ENCODE measurements at regions not wholly inside any gene's neighbourhood (a gene's known extent, or its start where the extent isn't known, plus 50 kb on each side); places are given as distances from the start of the nearest gene placed in this dataset.

DNA sequence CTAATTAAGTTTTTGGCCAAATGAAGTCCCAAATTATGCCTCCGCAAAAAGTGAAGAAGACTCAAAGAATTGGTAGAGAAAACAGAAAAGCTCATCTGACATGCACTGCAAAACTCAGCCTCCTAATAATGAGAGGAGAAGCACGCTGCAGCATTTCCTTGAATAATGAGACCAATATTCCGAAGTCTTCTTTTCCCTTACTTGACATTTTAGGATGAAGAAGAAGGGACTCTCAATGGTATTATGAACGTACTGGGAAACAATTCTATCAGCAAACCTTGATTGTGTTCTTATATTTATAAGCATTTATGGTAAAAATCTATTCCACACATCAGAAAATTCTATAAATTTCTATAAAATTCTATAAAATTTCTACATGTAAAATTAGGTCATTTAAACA, 733.9 kb upstream of the ACVR2A start:
- no peak for DNase-seq (ENCODE audit: low spot score)

GRCh38 chr2:147110317-147110716, 734.5 kb upstream of the ACVR2A start:
- DNase-seq (ENCODE audit: low spot score) = no peak

GRCh38 chr2:147109291-147109690, 735.5 kb upstream of the ACVR2A start:
- no peak for DNase-seq (ENCODE audit: low spot score)

DNA sequence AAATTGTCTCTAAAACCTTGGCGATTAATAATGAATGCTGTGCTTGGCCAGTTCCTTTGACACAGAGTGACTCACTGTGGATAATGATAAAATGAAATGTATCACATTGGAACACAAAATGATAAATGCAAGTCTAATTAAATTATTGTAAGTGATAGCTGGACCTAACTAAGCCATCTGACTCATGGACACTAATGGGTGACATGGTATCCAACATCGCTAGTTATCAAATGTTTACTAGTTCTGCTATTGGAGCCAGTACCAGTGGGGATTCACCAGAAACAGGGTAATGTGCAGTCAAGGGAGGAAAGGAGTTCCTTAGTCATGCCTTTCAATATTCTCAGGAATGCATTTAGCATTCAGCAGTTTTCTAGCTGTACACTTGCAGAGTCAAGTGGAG, 736.3 kb upstream of the ACVR2A start:
- DNase-seq (ENCODE audit: low spot score) = peak; percentile 33

DNA sequence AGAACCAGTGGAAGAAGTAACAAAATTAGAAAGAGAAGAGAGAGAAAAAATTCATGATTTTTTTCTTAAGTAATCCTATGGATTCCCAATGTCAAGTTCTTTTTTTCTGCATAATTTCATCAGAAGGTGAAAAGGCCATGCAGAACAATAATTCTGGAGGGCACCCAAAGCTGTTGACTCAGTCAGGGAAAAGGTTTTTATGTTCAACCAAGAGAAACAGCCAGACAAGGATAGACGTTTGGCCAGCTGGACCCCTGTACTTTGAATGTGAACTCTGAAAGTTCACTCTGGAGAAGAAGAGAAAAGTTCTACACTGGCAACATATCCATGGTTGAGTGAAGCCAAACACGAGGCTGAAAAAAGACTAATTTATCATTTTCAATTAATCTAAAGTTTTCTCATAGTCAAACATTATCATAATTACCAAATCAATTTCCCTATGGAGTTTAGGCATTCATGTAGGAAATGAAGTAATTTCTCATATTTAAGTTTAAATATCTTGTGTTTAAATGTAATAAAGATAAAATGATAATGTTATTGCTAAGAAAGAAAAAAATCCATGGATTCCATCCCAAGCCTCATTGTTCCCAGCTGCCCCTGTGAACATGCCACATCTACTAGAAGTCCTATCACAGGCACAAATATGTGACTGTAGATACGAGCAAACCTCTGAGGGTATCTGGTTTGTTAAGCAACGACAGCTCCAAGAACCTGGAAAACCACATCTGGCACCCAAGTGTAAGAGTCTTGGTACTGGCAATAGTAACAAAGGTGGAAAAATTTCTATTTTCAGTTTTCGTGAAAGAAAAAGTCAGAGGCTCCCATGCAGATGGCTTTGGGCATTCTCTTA, 742.7 kb upstream of the ACVR2A start:
- no peak for DNase-seq (ENCODE audit: low spot score)

DNA sequence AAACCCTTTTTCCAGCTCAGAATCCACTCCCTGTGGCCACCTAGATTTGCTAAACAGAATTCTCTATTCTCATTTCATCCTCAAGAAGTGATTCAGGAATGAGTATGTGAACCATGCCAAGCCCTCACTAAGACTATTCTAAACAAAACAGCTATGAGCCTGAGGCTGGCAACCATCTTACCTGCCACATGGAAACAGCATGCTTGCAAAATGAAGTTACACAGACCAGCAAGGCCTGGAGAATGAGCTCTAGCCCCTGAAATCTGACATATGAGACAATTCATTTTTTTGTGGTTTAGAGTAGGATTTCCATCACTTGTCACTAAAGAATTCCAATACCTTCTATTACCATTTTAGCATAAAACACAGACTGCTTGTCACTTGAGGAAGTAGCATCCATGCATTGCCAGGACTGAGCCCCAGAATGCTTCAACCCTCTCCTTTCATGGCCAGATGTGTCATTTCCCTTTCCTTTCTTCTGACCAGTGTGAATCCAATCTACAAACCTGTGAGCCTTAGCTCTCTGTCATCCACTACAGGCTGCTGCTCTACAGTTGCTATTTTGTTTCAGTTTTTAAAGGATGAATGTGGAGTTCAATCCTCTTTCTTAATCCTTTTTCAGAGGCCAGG, 744.3 kb upstream of the ACVR2A start:
- peak; percentile 49 for DNase-seq (ENCODE audit: low spot score)

DNA sequence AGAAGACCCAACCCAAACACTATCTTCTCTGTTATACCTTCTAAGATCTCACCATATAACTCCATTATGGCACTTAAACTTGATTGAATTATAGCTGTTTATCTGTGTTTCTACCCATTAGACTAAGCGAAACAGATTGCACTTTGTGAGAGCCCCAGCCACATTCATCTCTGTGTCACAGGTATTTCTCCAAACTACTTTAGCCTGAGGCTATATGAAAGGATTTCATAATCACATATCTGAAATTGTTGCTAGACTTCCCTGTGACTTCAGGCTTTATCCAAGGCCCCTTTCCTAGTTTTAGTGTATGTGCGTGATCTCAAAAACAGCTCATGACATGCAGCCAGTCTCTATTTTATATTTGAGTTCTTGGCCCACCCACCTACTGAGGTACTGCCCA, 745.0 kb upstream of the ACVR2A start:
- DNase-seq (ENCODE audit: low spot score) = no peak

DNA sequence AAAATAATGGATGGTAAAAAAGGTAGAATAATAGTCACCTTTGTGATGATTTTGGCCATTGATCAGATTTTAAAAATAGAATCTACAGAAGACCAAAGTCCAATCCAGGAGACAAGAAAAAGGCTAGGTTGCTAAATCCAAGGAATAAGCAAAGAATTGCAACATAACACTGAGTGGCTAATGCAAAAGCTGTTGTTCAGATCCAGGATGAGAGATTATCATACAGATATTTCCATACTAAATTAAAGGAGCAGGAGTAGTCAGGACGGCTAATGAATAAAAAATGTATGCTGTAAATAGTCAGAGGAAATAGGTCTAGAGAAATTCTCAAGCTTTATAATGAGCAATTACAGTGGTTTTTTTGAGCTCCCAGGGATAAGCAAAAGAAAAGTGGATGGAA, 745.9 kb upstream of the ACVR2A start:
- DNase-seq (ENCODE audit: low spot score) = peak; percentile 21

DNA sequence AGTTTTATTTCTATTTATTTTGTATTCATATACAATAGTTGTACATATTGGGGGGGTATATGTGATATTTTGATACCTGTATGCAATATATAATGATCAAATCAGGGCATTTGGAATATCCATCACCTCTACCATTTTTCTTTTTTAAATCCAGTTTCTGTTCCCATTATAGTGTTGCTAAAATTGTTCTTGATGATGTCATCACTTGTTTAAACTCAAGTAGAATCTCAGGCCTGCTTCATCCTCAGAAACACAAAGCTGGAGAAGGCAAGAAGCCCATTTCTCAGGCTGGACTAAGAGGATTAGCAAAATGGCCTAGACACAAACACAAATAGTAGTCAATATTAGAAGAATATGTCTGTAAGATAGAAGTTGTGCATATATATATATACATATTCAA, 747.1 kb upstream of the ACVR2A start:
- no peak for DNase-seq (ENCODE audit: low spot score)

- no peak for DNase-seq (ENCODE audit: low spot score)
Measured at GRCh38 chr2:147096671-147097070, 748.2 kb upstream of the ACVR2A start.

DNA sequence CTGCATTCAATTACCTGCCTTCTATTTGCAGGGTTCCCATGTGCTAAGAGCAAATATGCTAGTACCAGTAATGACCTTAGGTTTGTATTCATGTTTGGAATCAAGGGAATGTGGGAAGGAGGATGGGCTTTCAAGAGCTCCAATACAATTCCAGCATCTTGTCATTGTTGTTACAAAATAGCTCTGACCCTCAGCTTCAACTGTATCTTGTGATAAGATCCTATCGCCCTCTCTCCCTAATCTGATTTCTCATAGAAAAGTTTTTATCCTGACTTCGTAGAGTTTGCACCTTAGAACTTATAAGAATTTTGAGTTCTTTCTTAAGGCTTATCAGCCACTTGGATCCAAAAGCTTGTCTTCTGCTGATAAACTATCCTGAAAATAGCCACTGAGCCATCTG, 749.5 kb upstream of the ACVR2A start:
- DNase-seq (ENCODE audit: low spot score) = no peak

DNA sequence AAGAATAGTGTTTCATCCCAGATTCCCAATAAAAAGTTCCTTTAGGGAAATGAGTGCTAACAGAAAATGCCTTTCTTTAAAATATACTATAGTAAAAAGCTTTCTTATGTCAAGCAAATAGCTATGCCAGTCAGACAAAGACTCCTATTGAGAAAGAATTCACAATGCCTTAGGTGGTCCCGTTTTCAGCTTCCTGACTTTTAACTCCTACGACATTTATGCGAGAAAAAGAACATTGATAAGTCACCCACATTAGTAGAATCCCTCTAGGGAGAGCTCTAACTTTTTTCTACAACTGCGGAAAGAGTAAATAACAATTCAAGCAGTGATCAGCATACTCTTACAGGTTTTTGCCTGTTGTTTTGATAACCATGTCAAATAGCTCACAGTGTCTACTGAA, 750.8 kb upstream of the ACVR2A start:
- no peak for DNase-seq (ENCODE audit: low spot score)

GRCh38 chr2:147092266-147092665, 752.6 kb upstream of the ACVR2A start:
- no peak for DNase-seq (ENCODE audit: low spot score)

DNA sequence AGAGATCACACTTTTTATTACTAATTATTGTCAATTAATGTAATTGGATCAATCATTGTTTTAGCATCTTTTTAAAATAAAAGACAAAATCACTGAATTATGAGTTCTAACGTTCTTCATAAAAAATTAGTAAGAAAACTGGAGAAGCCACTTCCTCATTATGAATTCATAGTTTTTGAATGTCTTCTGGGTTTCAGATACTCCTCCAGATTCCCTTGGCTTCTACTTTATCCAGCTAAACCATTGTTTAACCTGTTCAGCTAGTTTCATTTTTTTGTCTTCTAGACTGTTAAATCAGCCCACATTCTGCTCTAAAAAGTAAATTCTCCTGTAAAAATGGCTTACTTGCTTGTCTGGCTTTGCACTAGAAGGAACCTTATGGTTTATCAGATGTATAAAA, 753.4 kb upstream of the ACVR2A start:
- no peak for DNase-seq (ENCODE audit: low spot score)

GRCh38 chr2:147088871-147089270, 756.0 kb upstream of the ACVR2A start:
- DNase-seq (ENCODE audit: low spot score) = no peak

GRCh38 chr2:147086715-147087114, 758.1 kb upstream of the ACVR2A start:
- no peak for DNase-seq (ENCODE audit: low spot score)

GRCh38 chr2:147083664-147084063, 761.2 kb upstream of the ACVR2A start:
- DNase-seq (ENCODE audit: low spot score) = no peak

DNA sequence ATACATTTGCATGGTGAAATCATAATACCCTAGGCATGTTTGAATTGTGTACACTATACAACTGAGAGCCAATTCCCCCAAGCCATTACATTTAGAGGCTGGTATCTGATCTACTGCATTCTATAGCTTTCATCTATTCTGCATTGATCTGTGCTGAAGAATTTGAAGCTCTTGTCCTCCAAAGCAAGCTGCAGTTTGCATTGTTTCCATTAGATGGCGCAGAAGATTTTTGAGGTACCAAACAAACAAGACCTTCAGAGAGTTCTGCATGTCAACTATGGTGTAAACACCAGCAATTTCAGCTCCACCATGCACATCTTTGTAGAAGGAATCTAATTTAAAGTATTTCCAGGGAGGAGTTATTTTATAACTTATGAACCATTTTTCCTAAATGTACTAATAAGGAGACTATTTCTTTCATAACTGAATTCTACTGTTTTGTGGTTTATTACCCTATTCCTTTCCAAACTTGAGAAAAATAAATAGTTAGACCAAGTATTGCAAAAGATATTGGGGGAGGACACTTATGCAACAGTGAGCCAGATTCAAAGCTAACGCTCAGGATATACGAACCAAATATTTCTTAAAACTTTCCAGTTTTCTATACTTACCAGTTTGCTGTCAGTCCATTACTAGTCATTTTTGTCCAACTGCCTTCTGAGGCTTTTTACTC, 761.8 kb upstream of the ACVR2A start:
- DNase-seq (ENCODE audit: low spot score) = peak; percentile 68

GRCh38 chr2:147081831-147082230, 763.0 kb upstream of the ACVR2A start:
- DNase-seq (ENCODE audit: low spot score) = peak; percentile 10

- DNase-seq (ENCODE audit: low spot score) = peak; percentile 63
Measured at GRCh38 chr2:147076634-147077033, 768.2 kb upstream of the ACVR2A start.

- no peak for DNase-seq (ENCODE audit: low spot score)
Measured at GRCh38 chr2:147068071-147068470, 776.8 kb upstream of the ACVR2A start.

- DNase-seq (ENCODE audit: low spot score) = no peak
Measured at GRCh38 chr2:147067136-147067535, 777.7 kb upstream of the ACVR2A start.

DNA sequence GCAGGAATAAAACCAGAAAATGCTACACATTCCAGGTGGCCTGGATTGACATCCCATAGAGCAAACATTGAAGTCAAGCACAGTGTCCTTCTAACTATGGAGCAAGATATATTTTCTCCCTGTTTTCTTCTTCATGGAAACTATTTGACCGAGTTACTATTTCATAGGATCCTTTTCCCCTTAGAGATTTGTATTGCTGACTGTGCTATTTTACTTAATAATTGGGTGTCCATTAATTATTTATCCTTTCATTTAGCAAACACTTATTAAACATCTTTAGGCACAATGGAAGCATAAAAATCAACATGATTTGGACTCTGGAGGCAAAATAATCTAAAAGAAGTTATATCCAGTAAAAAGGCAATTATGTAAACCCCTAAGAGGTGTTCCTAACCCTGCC, 782.8 kb upstream of the ACVR2A start:
- no peak for DNase-seq (ENCODE audit: low spot score)

Data from GM03348 (cell line).